CD14-positive monocyte (primary cell): ENCODE measurements at regions not wholly inside any gene's neighbourhood (a gene's known extent, or its start where the extent isn't known, plus 50 kb on each side); places are given as distances from the start of the nearest gene placed in this dataset.

ENCODE experiments used
- DNase-seq, 3 donors: peaks; one replicate each; pipeline ENCODE4 v3.0.0-alpha.2; 2011 to 2022
- H2AFZ ChIP-seq: 2 replicates; pipeline ENCODE4 v1.6.0; 2012; ENCODE audit warnings: mild to moderate bottlenecking, low read depth, low read length, inconsistent platforms; ENCODE audit not compliant: insufficient read depth, poor library complexity, severe bottlenecking
- H3K27ac ChIP-seq, 2 donors: 1 replicate in 1 of 2; 2 replicates in 1 of 2; pipeline ENCODE4 v1.5.1; 2012 to 2013; ENCODE audit warnings: low read length in 2 of 2, control low read depth in 1 of 2, inconsistent platforms in 1 of 2, low read depth in 1 of 2, mild to moderate bottlenecking in 1 of 2
- H3K27me3 ChIP-seq, 2 donors: one replicate each; pipeline versions ENCODE4 v1.6.0 to v1.6.1; 2011 to 2013; ENCODE audit warnings: low read length in 2 of 2; ENCODE audit not compliant: control insufficient read depth in 2 of 2, insufficient read depth in 2 of 2
- H3K36me3 ChIP-seq, 2 donors: replicated peaks in 1 of 2; 1 replicate in 1 of 2; 2 replicates in 1 of 2; pipeline versions ENCODE4 v1.5.1 to v1.6.1; 2012 to 2013; ENCODE audit warnings: low read length in 2 of 2, control low read depth in 1 of 2, inconsistent platforms in 1 of 2, mild to moderate bottlenecking in 1 of 2; ENCODE audit not compliant: insufficient read depth in 2 of 2, control insufficient read depth in 1 of 2
- H3K4me1 ChIP-seq, 2 donors: 1 replicate in 1 of 2; 2 replicates in 1 of 2; pipeline versions ENCODE4 v1.5.1 to v1.6.1; 2012 to 2013; ENCODE audit warnings: low read length in 2 of 2, control low read depth in 1 of 2, inconsistent platforms in 1 of 2, mild to moderate bottlenecking in 1 of 2, moderate library complexity in 1 of 2; ENCODE audit not compliant: insufficient read depth in 2 of 2, control insufficient read depth in 1 of 2
- H3K4me2 ChIP-seq: replicated peaks from 2 replicates; pipeline ENCODE3; 2012; ENCODE audit warnings: low read length, moderate library complexity, mild to moderate bottlenecking; ENCODE audit not compliant: poor library complexity, severe bottlenecking; ENCODE audit errors: extremely low read depth
- H3K4me3 ChIP-seq, 3 experiments: fragments of 200-600 bp in 1 of 3; sonication (generic) in 1 of 3; replicated peaks in 1 of 3; 1 replicate in 2 of 3; 2 replicates in 1 of 3; pipeline ENCODE4 v1.5.1; 2011 to 2013; ENCODE audit warnings: low read length in 3 of 3, mild to moderate bottlenecking in 3 of 3, control low read depth in 2 of 3, low read depth in 2 of 3, inconsistent platforms in 1 of 3, moderate library complexity in 1 of 3
- H3K79me2 ChIP-seq: 2 replicates; pipeline ENCODE4 v1.6.0; 2012; ENCODE audit warnings: mild to moderate bottlenecking, control low read depth, inconsistent platforms, low read length, moderate library complexity; ENCODE audit not compliant: insufficient read depth
- H3K9ac ChIP-seq: 2 replicates; pipeline ENCODE4 v1.6.0; 2017; ENCODE audit warnings: low read length, mild to moderate bottlenecking; ENCODE audit not compliant: insufficient read depth, poor library complexity, severe bottlenecking
- H3K9me3 ChIP-seq, 2 donors: replicated peaks in 1 of 2; 1 replicate in 1 of 2; 2 replicates in 1 of 2; pipeline versions ENCODE4 v1.5.1 to v1.6.1; 2012 to 2013; ENCODE audit warnings: low read length in 2 of 2, control low read depth in 1 of 2; ENCODE audit not compliant: control insufficient read depth in 1 of 2, insufficient read depth in 1 of 2
- H4K20me1 ChIP-seq: 2 replicates; pipeline ENCODE4 v1.6.0; 2012; ENCODE audit warnings: mild to moderate bottlenecking, low read length, control low read depth, moderate library complexity; ENCODE audit not compliant: insufficient read depth
- H3K27ac Mint-ChIP-seq, 7 donors: one replicate each; pipeline ENCODE4 v1.8.0; 2020; ENCODE audit warnings: mild to moderate bottlenecking in 7 of 7, mixed read lengths in 7 of 7, moderate library complexity in 6 of 7, inconsistent platforms in 2 of 7
- H3K27me3 Mint-ChIP-seq, 3 donors: one replicate each; pipeline ENCODE4 v1.8.0; 2021 to 2022; ENCODE audit warnings: low read depth in 3 of 3, mild to moderate bottlenecking in 3 of 3, mixed read lengths in 3 of 3, moderate library complexity in 3 of 3, inconsistent platforms in 1 of 3
- H3K36me3 Mint-ChIP-seq, 2 donors: one replicate each; pipeline ENCODE4 v1.8.0; 2020; ENCODE audit warnings: mixed read lengths in 2 of 2, inconsistent platforms in 1 of 2, mild to moderate bottlenecking in 1 of 2
- H3K4me1 Mint-ChIP-seq: one replicate; pipeline ENCODE4 v1.8.0; 2020; ENCODE audit warnings: mild to moderate bottlenecking, mixed read lengths
- H3K4me3 Mint-ChIP-seq, 2 donors: one replicate each; pipeline ENCODE4 v1.8.0; 2020; ENCODE audit warnings: mild to moderate bottlenecking in 2 of 2, mixed read lengths in 2 of 2, moderate library complexity in 1 of 2
- H3K9me3 Mint-ChIP-seq, 7 donors: one replicate each; pipeline ENCODE4 v1.8.0; 2020 to 2022; ENCODE audit warnings: mixed read lengths in 7 of 7, mild to moderate bottlenecking in 6 of 7, moderate library complexity in 6 of 7, inconsistent platforms in 2 of 7
- CTCF ChIP-seq: fragments of 200-600 bp; IDR thresholded peaks from one replicate; pipeline ENCODE4 v1.8.0; 2022; ENCODE audit warnings: antibody characterized with exemption, mild to moderate bottlenecking
- WGBS: methylation state at CpG from one replicate; pipeline ENCODE4 v1.1.5; 2013; ENCODE audit warnings: missing lambda C conversion rate; ENCODE audit not compliant: insufficient coverage; 5-methylcytosine and 5-hydroxymethylcytosine counted together
- intact Hi-C, 2 donors: fragments of 100-400 bp; cut with micrococcal nuclease; formaldehyde crosslinking; loops; one replicate each; pipeline versions ENCODE4 v1.15.0 to v1.15.1; 2023

- no peak for DNase-seq
- H4K20me1 ChIP-seq: peaks cover 93% of the 10 kb centered on the region
- no CpG with 5 or more reads among the region's 5 CpGs for WGBS
- no peak for TF ChIP-seq CTCF
- H3K27ac Mint-ChIP-seq: no peak overlapping the region
- peaks cover 13 to 24% of the 10 kb centered on the region in 2 donors for H3K36me3 Mint-ChIP-seq
- H3K27ac ChIP-seq: no peak overlapping the region
- no peaks in the 10 kb centered on the region for H3K27me3 Mint-ChIP-seq
- no peak overlapping the region for H2AFZ ChIP-seq
- H3K9me3 Mint-ChIP-seq: peaks cover 0 to 2% (median 0%) of the 10 kb centered on the region in 7 donors
- H3K4me3 Mint-ChIP-seq: no peak overlapping the region
- no peaks in the 10 kb centered on the region for H3K27me3 ChIP-seq
- peaks cover 0 to 4% of the 10 kb centered on the region in 2 donors for H3K36me3 ChIP-seq
- peaks cover 9% of the 10 kb centered on the region for H3K4me1 Mint-ChIP-seq
- no peak overlapping the region for H3K4me2 ChIP-seq
- no peaks in the 10 kb centered on the region for H3K9me3 ChIP-seq
- no peak overlapping the region for H3K4me3 ChIP-seq
- no peaks in the 10 kb centered on the region for H3K4me1 ChIP-seq
- intact Hi-C loops: no loop called here
- peaks cover 72% of the 10 kb centered on the region for H3K79me2 ChIP-seq
- H3K9ac ChIP-seq: no peak overlapping the region
Observed at GRCh38 chr7:18425838-18426445, 69.6 kb upstream of the HDAC9 start.

GRCh38 chr7:18426564-18427226 lies 68.9 kb upstream of the HDAC9 start:
- no peak overlapping the region for H3K9ac ChIP-seq

More at GRCh38 chr7:18426564-18427226, 68.9 kb upstream of the HDAC9 start:
- peaks cover 14 to 25% of the 10 kb centered on the region in 2 donors for H3K36me3 Mint-ChIP-seq
- H3K36me3 ChIP-seq: peaks cover 0 to 11% of the 10 kb centered on the region in 2 donors
- no peak overlapping the region for H3K4me3 Mint-ChIP-seq
- peaks cover 0 to 2% (median 0%) of the 10 kb centered on the region in 7 donors for H3K9me3 Mint-ChIP-seq
- H3K27ac ChIP-seq: no peak overlapping the region
- H3K27me3 Mint-ChIP-seq: no peaks in the 10 kb centered on the region
- H4K20me1 ChIP-seq: peaks cover 87% of the 10 kb centered on the region
- H3K4me1 Mint-ChIP-seq: peaks cover 8% of the 10 kb centered on the region
- no peak for TF ChIP-seq CTCF
- H3K4me3 ChIP-seq: no peak overlapping the region
- no peaks in the 10 kb centered on the region for H3K27me3 ChIP-seq
- no peak overlapping the region for H3K27ac Mint-ChIP-seq
- DNase-seq: no peak
- H3K4me2 ChIP-seq: no peak overlapping the region
- H3K4me1 ChIP-seq: no peaks in the 10 kb centered on the region
- H3K79me2 ChIP-seq: peaks cover 76% of the 10 kb centered on the region
- no peaks in the 10 kb centered on the region for H3K9me3 ChIP-seq
- H2AFZ ChIP-seq: no peak overlapping the region
- intact Hi-C loops: no loop called here
- WGBS: 100% methylated on average over 1 of the region's 1 CpG
